HL-60 (cell line): ENCODE measurements at regions not wholly inside any gene's neighbourhood (a gene's known extent, or its start where the extent isn't known, plus 50 kb on each side); places are given as distances from the start of the nearest gene placed in this dataset.

ENCODE experiments used
- CTCF ChIP-seq: IDR thresholded peaks from one replicate; pipeline ENCODE4 v1.5.1; 2011; ENCODE audit warnings: low read length, control low read depth, inconsistent platforms; ENCODE audit not compliant: insufficient read depth
- POLR2AphosphoS5 ChIP-seq: IDR thresholded peaks from 2 replicates; pipeline ENCODE4 v1.6.1; 2012; ENCODE audit warnings: low read depth
- SPI1 ChIP-seq: IDR thresholded peaks from 2 replicates; pipeline ENCODE4 v1.6.1; 2012; ENCODE audit warnings: low read depth, mild to moderate bottlenecking, borderline replicate concordance

- TF ChIP-seq CTCF: no peak
- TF ChIP-seq SPI1: no peak
- no peak for TF ChIP-seq POLR2AphosphoS5
These were observed 375.1 kb upstream of the ARRDC4 start for GRCh38 chr15:97585408-97585807.
